Epithelial cell of esophagus (primary cell): ENCODE measurements at regions not wholly inside any gene's neighbourhood (a gene's known extent, or its start where the extent isn't known, plus 50 kb on each side); places are given as distances from the start of the nearest gene placed in this dataset.

ENCODE experiments used
- DNase-seq: peaks from one replicate; pipeline ENCODE4 v3.0.0; 2010; ENCODE audit warnings: low read depth
- H3K4me3 ChIP-seq: 2 replicates; pipeline ENCODE4 v1.5.1; 2011; ENCODE audit warnings: mild to moderate bottlenecking, low read length, control low read depth
- TF ChIP-seq, protein P1 (sequence below): IDR thresholded peaks from 2 replicates; pipeline ENCODE4 v1.5.1; 2011; ENCODE audit warnings: low read depth, mild to moderate bottlenecking, low read length, control low read depth, inconsistent platforms; ENCODE audit not compliant: insufficient read depth; ENCODE audit errors: missing control alignments

DNA sequence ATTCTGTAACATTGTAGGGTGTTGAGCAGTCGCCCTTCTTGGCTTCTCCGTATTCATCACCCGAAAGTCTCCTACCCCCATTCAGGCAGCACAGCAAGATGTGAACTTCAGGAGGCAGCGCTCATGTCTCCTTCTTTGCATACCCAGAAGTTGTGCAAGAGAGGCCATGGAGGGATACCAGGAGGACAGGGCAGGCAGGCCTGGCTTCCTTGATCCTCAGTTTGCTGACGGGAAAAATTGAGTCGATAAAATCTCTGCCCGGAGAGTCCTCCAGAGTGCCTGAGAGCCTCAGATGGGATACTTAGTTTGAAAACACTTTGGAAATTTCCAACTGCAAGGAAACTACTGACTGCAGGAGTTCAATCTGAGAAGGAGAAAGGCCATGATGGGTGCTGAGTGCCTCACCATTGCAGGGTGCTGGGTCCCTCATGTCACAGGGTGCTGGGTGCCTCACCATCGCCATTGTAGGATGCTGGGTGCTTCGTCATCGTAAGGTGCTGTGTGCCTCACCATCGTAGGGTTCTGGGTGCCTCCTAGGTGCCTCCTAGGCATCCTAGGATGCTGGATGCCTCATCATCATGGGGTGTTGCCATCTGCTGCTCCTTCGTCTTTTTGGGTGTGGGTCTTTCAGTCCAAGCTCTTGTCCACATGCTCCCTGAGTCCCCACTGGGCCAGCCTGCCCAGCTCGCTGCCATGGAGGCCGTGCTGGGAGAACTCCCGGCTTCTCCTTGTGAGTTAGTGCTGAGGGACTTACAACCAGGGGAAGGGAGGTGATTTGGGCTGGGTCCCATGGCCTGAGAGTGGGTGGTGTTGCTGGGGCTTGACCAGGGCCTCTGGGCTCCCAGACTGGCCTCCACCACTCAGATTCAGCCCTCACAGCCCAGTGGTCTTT is 162.4 kb downstream of the DDX1 start:
- DNase-seq = no peak
- TF ChIP-seq, protein P1, sequence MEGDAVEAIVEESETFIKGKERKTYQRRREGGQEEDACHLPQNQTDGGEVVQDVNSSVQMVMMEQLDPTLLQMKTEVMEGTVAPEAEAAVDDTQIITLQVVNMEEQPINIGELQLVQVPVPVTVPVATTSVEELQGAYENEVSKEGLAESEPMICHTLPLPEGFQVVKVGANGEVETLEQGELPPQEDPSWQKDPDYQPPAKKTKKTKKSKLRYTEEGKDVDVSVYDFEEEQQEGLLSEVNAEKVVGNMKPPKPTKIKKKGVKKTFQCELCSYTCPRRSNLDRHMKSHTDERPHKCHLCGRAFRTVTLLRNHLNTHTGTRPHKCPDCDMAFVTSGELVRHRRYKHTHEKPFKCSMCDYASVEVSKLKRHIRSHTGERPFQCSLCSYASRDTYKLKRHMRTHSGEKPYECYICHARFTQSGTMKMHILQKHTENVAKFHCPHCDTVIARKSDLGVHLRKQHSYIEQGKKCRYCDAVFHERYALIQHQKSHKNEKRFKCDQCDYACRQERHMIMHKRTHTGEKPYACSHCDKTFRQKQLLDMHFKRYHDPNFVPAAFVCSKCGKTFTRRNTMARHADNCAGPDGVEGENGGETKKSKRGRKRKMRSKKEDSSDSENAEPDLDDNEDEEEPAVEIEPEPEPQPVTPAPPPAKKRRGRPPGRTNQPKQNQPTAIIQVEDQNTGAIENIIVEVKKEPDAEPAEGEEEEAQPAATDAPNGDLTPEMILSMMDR = no peak
- no peak overlapping the region for H3K4me3 ChIP-seq

DNA sequence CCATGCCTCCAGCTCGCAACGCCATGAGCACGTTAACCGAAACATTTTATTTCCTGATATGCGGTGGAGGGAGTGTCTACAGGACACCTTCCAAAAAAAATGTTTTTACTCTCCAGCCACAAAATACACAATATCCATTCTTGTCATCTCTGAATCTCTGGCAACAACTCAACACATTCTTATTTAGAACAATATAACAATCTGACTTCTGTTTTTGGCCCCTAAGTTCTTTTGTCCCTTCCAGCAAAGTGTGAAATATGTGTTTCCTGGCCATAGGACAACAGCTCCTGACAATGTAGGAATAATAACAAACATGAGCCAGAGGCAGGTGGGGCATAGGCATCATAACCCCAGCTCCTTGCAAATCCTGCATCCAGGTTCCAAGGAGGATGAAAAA is 163.0 kb downstream of the DDX1 start:
- TF ChIP-seq, protein P1 = no peak
- no peak overlapping the region for H3K4me3 ChIP-seq
- DNase-seq = no peak

DNA sequence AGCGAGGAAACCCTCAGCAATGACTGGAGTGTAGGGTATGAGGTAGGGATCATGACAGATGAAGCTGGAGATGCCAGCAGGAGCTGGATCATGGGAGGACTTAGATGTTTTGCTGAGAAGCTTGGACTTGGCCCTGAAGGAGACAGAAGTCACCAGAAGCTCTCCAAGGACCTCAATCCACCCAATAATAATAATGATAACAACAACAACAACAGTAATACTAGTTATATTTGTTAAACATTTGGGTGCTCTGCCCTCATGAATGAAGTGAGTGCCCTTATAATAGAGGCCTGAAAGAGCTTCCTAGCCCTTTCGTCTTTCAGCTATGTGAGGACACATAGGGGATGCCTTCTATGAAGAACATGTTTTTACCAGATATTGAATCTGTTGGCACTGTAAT is 163.9 kb downstream of the DDX1 start:
- no peak for DNase-seq
- H3K4me3 ChIP-seq = no peak overlapping the region
- TF ChIP-seq, protein P1 = no peak

DNA sequence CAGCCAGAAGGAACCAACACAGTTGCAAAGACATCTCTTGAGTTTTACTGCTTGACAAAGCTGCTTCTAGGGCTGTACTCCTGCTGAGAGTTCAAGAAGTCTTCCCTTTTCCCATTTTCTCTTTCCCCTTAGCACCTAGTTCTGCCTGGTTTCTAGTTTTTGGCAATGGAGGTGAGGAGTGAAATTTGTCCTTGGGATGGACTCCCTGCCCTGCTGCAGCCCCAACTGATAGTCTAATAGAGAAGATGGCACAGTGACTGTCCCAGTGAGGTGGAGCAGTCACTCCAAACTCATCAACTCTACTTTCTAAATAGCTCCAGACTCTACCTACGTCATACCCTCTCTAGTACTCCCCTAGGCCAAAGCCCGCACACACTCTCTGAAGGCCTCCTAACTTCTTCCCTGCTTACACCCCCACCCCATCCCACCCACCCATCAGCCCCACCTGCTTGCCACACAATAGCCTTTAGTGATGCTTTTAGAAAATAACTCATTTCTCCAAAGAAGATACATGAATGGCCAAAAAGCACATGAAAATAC is 164.4 kb downstream of the DDX1 start:
- no peak for DNase-seq
- H3K4me3 ChIP-seq = no peak overlapping the region
- TF ChIP-seq, protein P1 = no peak

DNA sequence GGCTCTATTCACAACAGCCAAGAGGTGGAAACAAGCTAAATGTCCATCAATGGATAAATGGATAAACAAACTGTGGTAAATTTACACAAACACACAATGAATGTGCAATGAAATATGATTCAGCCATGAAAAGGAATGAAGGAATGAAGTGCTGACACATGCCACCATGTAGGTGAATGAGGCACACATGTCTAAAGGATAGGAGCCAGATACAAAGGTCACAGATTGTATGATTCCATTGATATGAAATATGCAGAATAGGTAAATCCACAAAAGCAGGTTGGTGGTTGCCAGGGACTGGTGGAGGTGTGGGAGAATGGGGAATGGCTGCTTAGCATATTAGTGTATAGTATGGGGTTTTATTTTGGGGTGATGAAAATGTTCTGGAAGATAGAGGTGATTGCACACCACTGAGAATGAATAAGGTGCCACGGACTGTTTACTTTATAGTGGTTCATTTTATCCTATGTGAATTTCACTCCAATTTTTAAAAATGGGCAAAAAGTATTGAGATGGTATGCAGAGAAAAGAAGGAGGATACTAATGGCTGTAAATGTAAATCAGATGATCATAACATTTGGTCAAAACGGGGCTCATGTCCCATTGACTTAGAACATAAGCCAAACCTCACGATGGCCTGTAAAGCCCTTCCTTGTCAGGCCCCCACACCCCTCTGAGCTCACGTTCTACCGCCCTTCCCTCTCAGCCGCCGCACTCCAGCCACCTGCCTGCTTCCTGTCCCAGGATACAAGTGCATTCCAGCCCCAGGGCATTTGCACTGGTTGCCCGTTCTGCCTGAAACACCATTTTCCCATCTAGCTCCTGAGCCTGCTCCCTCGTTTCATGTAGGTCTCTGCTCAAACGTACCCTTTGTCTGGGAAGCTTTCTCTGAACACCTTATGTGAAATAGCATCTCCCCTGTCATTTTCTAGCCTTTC is 165.5 kb downstream of the DDX1 start:
- DNase-seq = no peak
- no peak overlapping the region for H3K4me3 ChIP-seq
- TF ChIP-seq, protein P1 = no peak

DNA sequence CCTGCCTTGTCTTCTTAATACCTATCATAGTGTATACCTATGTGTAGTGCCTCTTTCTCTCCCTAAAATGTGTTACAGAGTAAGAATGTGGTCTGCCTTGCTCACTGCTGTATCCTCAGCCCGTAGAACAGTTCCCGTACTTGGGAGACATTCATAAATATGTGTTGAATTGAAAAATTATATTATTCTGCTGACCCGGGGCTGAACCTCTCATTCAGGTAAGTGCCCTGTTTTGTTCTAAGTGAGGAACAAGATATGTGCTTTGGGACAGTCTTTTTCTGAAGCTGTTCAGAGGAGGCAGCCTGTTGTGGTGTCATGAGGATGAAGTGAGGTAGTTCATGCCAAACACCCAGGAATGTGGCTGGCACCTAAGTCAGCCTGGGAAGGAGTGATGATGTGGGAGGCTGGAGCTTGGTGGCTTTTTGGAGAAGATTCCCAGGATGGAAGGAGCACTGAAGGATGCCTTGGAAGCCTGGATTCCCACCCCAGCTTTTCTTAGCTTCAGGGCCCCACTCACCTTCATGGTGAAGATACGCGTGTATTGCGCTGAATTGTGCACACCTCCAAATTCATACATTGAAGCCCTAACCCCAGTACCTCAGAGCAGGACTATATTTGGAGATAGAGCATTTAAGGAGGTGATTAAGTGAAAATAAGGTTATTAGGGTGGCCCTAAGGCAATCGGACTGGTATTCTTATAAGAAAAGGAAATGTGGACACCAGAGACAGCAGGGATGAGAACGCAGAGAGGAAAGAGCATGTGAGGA is 166.3 kb downstream of the DDX1 start:
- TF ChIP-seq, protein P1 = no peak

More for the DNA sequence above, 166.3 kb downstream of the DDX1 start:
- DNase-seq = no peak
- H3K4me3 ChIP-seq = no peak overlapping the region
